Hematopoietic multipotent progenitor cell (in vitro differentiated cells): ENCODE measurements at regions not wholly inside any gene's neighbourhood (a gene's known extent, or its start where the extent isn't known, plus 50 kb on each side); places are given as distances from the start of the nearest gene placed in this dataset.

Experiments used
- DNase-seq, 3 donors: peaks; one replicate each; pipeline ENCODE4 v3.0.0-alpha.2; 2011 to 2015; ENCODE audit warnings: low read depth in 2 of 3, low spot score in 2 of 3

- no peak for DNase-seq
These were observed 211.6 kb downstream of the TRIB2 start for GRCh38 chr2:12928197-12928774.

DNA sequence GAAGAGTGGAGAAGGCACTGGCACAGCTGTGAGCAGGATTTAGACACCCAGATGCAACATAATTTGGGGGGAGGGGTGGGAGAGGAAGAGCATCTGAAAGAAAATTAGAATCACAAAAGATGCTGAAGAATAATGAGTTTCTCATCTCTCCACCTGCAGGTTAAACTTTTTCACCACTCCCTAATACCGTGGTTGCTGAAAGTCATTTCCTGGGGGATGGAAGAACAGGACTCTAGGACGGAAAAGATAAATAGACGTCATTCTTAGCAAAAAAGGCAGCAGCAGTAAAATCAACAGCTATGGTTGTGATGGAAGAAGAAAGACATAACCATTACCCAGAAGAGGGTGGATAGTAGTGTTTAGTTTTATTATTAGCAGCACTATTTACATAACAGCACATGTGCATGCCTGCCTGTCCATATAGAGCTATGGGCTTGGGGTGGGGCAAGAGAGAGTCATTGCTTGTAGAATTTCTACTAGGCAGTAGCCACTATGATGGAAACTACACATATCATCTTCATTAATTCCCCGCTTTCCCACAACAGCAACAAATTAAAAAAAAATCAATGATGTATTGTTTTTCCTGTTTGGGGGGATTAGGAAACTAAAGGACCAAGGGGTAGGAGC, 212.2 kb downstream of the TRIB2 start:
- DNase-seq: no peak

DNA sequence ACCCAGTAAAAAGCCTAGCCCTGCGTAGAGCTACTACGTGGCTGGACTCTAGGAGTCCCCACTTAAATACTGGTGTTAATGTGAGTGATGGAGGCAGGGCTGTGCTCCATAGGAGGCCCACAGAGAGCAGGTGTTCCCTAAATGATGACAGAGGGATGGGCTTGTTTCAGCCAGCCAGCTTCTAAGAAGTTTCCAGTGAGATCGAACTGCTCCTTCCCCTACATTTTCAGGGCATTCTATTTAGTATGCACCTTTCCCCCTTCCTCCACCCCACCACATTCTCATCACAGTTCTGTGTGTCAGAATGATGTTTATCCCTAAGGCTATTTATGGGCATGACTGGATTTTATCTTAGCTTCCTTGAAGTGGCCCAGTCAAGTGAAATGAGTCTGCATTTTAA, 213.0 kb downstream of the TRIB2 start:
- DNase-seq: no peak

GRCh38 chr2:12930391-12930790, 213.7 kb downstream of the TRIB2 start:
- DNase-seq: no peak

DNA sequence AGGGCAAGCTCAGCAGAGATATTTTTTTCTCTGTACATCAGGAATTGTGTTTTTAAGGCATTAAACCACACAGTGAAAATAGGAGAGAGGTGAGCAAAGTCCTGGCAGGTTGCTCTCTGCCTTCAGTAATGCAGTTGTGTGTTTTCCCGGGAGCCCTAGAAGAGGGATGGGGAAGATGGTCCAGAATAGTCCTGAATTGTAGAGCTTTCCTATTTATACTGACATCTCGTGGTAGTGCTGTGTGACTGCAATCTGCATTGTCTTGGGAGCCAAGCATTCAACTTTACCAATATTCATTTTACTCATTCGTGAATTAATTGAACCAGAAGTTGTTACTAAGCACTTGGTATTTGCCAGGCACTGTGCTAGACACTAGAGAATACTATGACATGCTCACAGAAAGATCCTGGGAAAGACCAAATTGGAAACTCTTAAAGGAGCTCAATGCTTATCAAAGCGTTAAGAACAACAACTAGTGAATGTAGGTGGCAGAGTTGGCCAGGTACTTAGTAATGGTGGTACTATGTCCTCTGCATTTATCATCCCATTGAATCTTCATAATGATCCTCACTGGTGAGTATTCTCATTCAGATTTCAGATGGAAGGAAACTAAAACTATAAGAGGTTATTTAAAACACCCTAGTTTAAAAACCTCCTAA, 214.6 kb downstream of the TRIB2 start:
- peak in 1 of 3 donors; percentile 18 for DNase-seq

DNA sequence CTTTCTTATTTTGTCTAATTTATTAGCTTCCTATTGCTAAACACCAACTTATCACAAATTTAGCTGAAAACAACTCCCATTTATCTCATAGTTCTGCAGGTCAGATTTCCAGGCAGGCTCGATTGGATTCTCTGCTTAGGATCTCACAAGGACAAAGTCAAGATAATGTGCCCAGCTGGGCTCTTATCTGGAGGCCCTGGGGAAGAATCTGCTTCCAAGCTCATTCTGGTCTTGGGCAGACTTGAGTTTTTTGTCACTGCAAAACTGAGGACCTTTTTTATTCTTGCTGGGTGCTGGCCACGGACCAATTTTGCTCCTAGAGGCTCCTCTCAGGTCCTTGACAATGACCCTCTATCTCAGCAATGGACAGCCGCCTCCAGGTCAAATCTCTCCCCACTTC, 215.5 kb downstream of the TRIB2 start:
- no peak for DNase-seq

DNA sequence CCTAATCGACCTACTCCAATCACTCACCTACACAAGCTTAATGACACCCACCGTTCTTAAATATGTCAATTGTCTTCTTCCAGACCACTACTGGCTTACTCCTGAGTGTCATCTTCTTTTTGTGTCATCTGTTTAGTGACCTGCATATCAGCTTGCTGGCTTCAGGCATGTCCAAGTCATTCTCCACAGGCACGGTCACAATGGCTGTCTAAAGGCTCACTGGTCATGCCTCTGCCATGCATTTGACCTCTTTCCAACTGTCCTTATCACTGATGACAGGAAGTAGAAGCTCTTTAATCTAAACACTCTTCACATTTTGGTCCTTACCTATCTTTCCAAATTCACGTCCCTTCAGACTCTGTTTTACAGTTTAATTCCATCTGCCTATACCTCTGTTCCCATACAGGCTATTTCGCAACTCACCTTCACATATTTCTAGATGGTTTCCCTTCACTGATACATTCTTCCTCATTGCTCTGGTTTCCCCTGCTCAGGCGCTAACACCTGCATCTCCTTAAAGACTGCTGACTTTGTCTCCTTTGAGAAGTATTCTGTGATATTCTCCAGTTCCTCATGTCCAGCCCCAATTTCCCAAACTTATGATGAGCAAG, 217.5 kb downstream of the TRIB2 start:
- DNase-seq: no peak

- DNase-seq: no peak
These were observed 218.5 kb downstream of the TRIB2 start for GRCh38 chr2:12935222-12935621.

DNA sequence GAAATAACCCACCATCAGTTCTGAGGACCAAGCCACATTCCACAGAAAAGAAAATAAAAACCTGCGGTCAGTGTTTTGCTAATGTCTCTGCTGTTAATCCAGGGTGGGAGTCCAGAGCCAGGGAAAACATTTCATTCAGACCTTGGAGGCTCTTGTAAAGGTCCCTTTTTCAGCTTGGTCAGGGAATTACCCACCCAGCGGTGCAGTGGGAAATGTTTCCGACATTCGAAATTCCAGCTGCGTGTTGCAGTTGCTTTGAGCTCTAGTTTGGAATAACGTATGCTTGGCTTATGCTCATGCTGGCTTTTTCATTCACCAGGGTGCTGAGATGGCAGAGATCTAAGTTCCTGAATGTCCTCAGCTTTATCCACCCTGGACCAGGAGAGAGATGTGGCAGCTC, 219.1 kb downstream of the TRIB2 start:
- DNase-seq: no peak

DNA sequence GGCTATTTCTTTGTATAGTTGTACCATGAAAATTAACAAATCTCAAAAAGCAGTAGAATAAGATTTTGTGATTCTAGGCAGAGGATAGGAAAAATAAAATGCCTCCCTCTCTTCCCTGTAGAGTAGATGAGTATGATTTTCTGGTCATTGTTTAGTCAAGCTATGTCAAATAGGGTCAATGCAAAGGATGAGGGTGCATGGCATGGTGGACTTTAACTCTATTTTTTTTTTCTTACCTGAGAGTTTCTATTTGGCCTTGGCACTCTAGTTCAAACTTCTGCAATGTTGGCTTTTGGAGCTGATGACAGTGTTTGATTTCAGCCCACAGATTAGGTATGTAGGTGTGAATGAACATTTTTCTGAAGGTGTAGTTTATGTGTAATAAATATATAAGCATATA, 224.5 kb downstream of the TRIB2 start:
- DNase-seq: no peak

- no peak for DNase-seq
These were observed 231.7 kb downstream of the TRIB2 start for GRCh38 chr2:12948231-12948960.

GRCh38 chr2:12948961-12949353, 232.2 kb downstream of the TRIB2 start:
- no peak for DNase-seq

GRCh38 chr2:12949406-12949805, 232.7 kb downstream of the TRIB2 start:
- peak in 1 of 3 donors; percentile 13 for DNase-seq

GRCh38 chr2:12950174-12950573, 233.4 kb downstream of the TRIB2 start:
- no peak for DNase-seq

DNA sequence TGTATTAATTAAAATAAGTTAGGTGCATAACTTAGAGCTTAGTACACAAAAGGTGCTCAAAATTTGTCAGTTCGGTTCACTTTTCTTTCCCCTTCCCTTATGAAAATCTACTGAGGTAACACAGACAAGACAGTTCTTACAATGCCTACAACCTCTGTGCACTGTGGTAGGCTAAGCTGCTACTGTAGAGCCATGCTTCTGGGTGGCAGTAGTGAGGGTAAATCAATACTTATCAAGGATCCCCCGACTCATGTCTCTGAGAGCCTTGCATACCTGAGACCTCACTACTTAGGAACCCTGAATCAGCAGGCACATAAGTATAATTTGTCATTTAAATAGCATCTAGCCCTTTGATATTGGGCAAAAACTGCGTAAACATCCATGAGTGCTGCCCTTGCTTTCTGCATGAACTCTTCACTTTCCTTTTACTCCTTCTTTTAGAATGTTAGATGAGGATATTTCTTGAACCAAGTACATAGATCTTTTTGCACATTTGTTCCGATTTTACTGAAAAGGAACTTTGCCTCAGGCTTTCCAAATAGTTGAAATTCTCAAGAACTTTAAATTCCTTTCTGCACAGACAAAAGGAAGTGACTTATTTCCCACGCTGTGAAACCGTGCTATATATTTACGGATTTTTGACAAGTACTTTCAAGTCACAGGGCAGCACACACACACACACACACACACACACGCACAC, 234.4 kb downstream of the TRIB2 start:
- peak in 1 of 3 donors; percentile 12 for DNase-seq

- DNase-seq: no peak
These were observed 234.9 kb downstream of the TRIB2 start for GRCh38 chr2:12951657-12951973.

DNA sequence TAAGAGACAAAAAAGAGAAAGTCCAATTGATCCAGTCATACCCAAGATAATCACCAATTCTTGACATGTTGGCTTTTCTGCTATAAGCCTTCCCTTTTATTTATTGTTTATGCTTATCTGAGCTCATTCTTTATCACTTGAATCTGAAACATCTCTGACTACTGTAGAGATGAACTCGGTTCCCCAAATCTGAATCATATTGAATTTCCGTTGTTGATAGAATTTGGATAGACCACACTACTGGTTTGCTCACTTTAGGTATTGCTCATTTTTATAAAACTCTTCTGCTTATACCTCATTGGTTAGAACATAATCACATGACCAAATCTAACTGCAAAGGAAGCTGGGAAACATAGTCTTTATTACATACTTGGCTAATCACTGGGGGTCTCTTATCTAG, 236.9 kb downstream of the TRIB2 start:
- no peak for DNase-seq

- DNase-seq: no peak
These were observed 239.1 kb downstream of the TRIB2 start for GRCh38 chr2:12955864-12956263.

DNA sequence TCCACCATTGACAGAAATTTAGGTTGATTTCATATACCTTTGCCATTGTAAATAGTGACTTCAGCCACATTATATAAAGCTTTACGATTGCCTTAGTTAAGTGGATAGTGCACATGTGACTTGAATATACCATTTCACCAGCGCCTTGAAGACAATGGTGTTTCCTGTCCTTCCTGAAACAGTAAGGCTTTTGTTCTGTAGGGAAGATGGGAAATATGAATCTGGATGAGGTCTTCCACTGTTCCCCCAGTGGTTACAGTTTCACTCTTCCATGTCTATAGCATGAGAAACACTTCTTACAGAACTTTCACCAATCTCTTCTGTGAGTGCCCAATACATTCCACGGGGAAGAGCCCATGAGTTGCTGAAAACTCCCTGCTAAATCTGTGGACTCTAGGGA, 240.5 kb downstream of the TRIB2 start:
- DNase-seq: no peak

GRCh38 chr2:12959935-12960334, 243.2 kb downstream of the TRIB2 start:
- DNase-seq: no peak

GRCh38 chr2:12960671-12961070, 243.9 kb downstream of the TRIB2 start:
- DNase-seq: no peak
